A172 (cell line): ENCODE measurements at regions not wholly inside any gene's neighbourhood (a gene's known extent, or its start where the extent isn't known, plus 50 kb on each side); places are given as distances from the start of the nearest gene placed in this dataset.

Experiments used
- DNase-seq: peaks from one replicate; pipeline ENCODE4 v3.0.0-alpha.2; 2015; ENCODE audit warnings: low spot score

- DNase-seq: no peak
Observed at GRCh38 chr11:93075782-93076181, 106.3 kb downstream of the MTNR1B start.

- DNase-seq: no peak
Observed at GRCh38 chr11:93080146-93080759, 110.8 kb downstream of the MTNR1B start.

- DNase-seq: no peak
Observed at GRCh38 chr11:93081694-93082093, 112.2 kb downstream of the MTNR1B start.

- DNase-seq: no peak
Observed at GRCh38 chr11:93082900-93083299, 113.4 kb downstream of the MTNR1B start.

GRCh38 chr11:93084727-93085505, 112.9 kb downstream of the SLC36A4 start:
- DNase-seq: peak; percentile 59

- peak; percentile 36 for DNase-seq
Observed at GRCh38 chr11:93089474-93090102, 108.2 kb downstream of the SLC36A4 start.
